NCI-H748 (cell line): ENCODE measurements at regions not wholly inside any gene's neighbourhood (a gene's known extent, or its start where the extent isn't known, plus 50 kb on each side); places are given as distances from the start of the nearest gene placed in this dataset.

Experiments
- DNase-seq: peaks from one replicate; lab custom pipeline; 2025; ENCODE audit not compliant: unreplicated experiment; lab: John Stamatoyannopoulos, UW

GRCh38 chr6:48318670-48319069 lies 207.7 kb upstream of the PTCHD4 start:
- no peak for DNase-seq

- DNase-seq = no peak
These were observed 204.9 kb upstream of the PTCHD4 start for GRCh38 chr6:48315915-48316314.

- DNase-seq = no peak
These were observed 204.2 kb upstream of the PTCHD4 start for GRCh38 chr6:48315051-48315719.

GRCh38 chr6:48311301-48311700 lies 200.3 kb upstream of the PTCHD4 start:
- no peak for DNase-seq

GRCh38 chr6:48307573-48307972 lies 196.6 kb upstream of the PTCHD4 start:
- no peak for DNase-seq

- no peak for DNase-seq
These were observed 179.6 kb upstream of the PTCHD4 start for GRCh38 chr6:48290595-48290994.

GRCh38 chr6:48289841-48290240 lies 178.8 kb upstream of the PTCHD4 start:
- no peak for DNase-seq

GRCh38 chr6:48281217-48281616 lies 170.2 kb upstream of the PTCHD4 start:
- DNase-seq = no peak

GRCh38 chr6:48280035-48280620 lies 169.1 kb upstream of the PTCHD4 start:
- DNase-seq = peak; percentile 55

GRCh38 chr6:48278261-48278660 lies 167.3 kb upstream of the PTCHD4 start:
- no peak for DNase-seq

- no peak for DNase-seq
These were observed 161.5 kb upstream of the PTCHD4 start for GRCh38 chr6:48272518-48272917.

GRCh38 chr6:48255094-48255493 lies 144.1 kb upstream of the PTCHD4 start:
- peak; percentile 60 for DNase-seq

- no peak for DNase-seq
These were observed 138.1 kb upstream of the PTCHD4 start for GRCh38 chr6:48249071-48249470.

- peak; percentile 19 for DNase-seq
These were observed 132.1 kb upstream of the PTCHD4 start for GRCh38 chr6:48243071-48243470.

- DNase-seq = no peak
These were observed 129.3 kb upstream of the PTCHD4 start for GRCh38 chr6:48240287-48240686.

- no peak for DNase-seq
These were observed 125.4 kb upstream of the PTCHD4 start for GRCh38 chr6:48236375-48236774.

- DNase-seq = no peak
These were observed 122.1 kb upstream of the PTCHD4 start for GRCh38 chr6:48233063-48233462.

GRCh38 chr6:48229841-48230240 lies 118.8 kb upstream of the PTCHD4 start:
- no peak for DNase-seq

GRCh38 chr6:48222241-48222640 lies 111.2 kb upstream of the PTCHD4 start:
- peak; percentile 90 for DNase-seq

- DNase-seq = no peak
These were observed 102.2 kb upstream of the PTCHD4 start for GRCh38 chr6:48213076-48213788.

- DNase-seq = no peak
These were observed 101.5 kb upstream of the PTCHD4 start for GRCh38 chr6:48212501-48212900.

- DNase-seq = no peak
These were observed 95.1 kb upstream of the PTCHD4 start for GRCh38 chr6:48206091-48206490.
